ENCODE measurements at regions not wholly inside any gene's neighbourhood (a gene's known extent, or its start where the extent isn't known, plus 50 kb on each side); places are given as distances from the start of the nearest gene placed in this dataset.
"Not testable (repeated sequence)": the region's sequence is repeated elsewhere in the genome, so short reads cannot be mapped to it uniquely, and the experiment has no call there.

DNA sequence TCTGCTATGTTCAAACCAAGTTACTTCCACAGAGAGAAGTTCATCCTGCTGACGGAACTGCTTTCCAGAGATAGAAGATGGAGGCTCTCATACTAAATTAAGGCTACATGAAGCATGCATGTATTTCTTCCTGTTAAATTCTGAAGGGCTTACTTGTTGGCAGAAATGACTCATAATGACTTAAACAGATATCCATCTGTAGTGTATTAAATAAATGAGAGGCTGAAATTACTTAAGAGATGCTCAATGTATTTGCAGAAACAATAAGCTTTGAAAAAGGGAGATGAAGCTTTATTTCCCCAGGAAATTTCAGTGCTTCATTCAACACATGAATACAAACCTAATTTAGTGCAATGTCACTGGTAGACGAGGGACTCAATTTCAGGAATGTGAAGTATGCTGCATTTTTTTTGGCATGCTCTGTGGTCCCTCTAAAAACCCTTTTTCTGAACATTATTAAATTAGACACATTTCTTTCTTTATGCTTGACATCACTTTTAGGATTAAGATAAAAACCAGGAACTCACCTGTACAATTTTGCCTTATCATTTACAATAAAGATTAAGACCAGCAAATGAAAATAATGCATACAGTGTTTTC is 759.1 kb upstream of the POU3F4 start:
- no peak for DNase-seq
- ChIA-PET POLR2A (no interaction called here), CTCF (no interaction called here)
- no peaks in the 10 kb centered on the region for H3K27me3 Mint-ChIP-seq
- no peak overlapping the region for H3K27ac Mint-ChIP-seq
- H3K36me3 Mint-ChIP-seq (ENCODE audit: low read depth) = no peaks in the 10 kb centered on the region
- H3K9me3 Mint-ChIP-seq = no peaks in the 10 kb centered on the region
- no peaks in the 10 kb centered on the region for H3K4me1 Mint-ChIP-seq
- H3K4me3 Mint-ChIP-seq = no peak overlapping the region

DNA sequence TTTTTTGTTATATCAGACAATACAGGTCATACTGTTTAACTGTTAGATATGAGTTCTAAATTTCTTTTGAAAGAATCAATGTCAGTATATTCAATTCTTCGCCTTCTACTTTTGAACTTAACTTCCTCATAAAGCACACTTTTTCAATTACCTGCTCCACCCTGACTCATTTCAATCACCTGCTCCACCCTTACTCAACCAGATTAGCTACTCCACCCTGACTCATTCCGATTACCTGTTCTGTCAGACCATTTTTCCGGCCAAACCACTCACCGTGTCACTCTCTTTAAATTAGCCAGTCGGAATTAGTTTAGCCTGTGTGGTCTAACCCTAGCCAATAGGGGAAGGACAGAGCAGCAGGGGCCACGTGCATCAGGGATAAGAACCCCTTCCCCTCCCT is 751.8 kb upstream of the POU3F4 start:
- Mint-ChIP-seq H3K4me3 (no peak overlapping the region), H3K9me3 (no peaks in the 10 kb centered on the region), H3K4me1 (no peaks in the 10 kb centered on the region), H3K36me3 (ENCODE audit: low read depth) (no peaks in the 10 kb centered on the region), H3K27ac (no peak overlapping the region), H3K27me3 (no peaks in the 10 kb centered on the region)
- DNase-seq = no peak
- POLR2A ChIA-PET = no interaction called here
- CTCF ChIA-PET = no interaction called here

DNA sequence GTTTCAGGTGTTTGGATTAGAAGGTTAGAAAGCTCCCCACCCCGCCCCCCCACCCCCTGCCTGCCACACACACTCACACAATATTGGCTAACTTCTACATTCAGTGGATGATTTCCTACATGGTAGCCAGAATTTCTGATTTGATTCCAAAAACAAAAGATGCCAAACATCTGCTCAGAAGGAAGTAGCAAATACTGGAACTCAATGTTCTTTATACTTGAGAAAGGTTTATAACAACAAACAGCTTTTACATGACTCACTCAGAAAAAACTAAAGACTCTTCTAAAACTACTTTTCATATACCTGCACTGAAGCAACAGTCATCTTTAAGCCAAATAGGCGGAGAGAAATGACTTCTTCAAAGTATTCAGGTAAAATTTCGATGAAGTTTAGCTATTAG is 750.5 kb upstream of the POU3F4 start:
- H3K4me1 Mint-ChIP-seq = no peaks in the 10 kb centered on the region

DNA sequence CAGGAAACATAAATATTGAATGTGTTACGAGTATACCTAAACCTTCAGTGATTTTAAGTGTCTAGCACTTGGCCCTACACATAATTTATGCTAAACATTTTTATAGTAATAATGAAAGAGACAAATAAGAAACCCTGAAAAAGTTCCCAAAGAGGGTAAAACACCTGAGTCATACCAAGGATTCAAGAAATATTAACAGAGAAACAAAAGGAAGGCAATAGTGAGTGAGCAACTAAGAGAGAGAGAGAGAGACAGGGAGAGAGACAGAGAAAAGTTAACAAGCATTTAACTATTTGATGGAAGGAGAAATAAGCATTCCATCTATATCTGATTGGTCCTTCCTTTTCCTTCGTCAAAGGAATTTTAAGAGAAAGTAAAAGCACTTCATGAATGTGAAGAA is 743.6 kb upstream of the POU3F4 start:
- Mint-ChIP-seq H3K9me3 (no peaks in the 10 kb centered on the region), H3K4me1 (no peaks in the 10 kb centered on the region), H3K4me3 (no peak overlapping the region), H3K27me3 (no peaks in the 10 kb centered on the region), H3K27ac (no peak overlapping the region), H3K36me3 (ENCODE audit: low read depth) (no peaks in the 10 kb centered on the region)
- DNase-seq = no peak
- ChIA-PET POLR2A (no interaction called here), CTCF (no interaction called here)

More for the DNA sequence above, 750.5 kb upstream of the POU3F4 start:
- no peaks in the 10 kb centered on the region for H3K9me3 Mint-ChIP-seq
- CTCF ChIA-PET = no interaction called here
- no peaks in the 10 kb centered on the region for H3K27me3 Mint-ChIP-seq
- no peaks in the 10 kb centered on the region for H3K36me3 Mint-ChIP-seq (ENCODE audit: low read depth)
- POLR2A ChIA-PET = no interaction called here
- H3K4me3 Mint-ChIP-seq = no peak overlapping the region
- DNase-seq = no peak
- no peak overlapping the region for H3K27ac Mint-ChIP-seq

DNA sequence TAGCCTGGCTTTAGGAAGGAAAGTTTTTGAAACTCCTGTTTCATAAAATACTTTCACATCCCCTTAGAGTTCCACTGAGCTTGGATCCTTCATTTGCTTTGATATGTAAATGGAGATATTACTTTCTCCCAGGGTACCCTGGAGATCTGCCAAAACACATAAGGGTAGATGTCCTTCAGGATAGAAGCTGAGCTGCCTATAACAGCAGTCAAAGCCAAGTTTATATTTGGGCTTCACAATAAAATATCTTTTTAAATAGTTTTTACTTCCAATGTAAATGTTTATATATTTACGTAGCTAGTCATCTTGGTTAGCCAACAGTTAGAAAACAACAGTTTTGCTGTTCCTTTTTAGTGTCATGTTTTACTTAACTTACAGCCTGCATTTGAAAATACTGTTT is 742.3 kb upstream of the POU3F4 start:
- Mint-ChIP-seq H3K27ac (no peak overlapping the region), H3K27me3 (no peaks in the 10 kb centered on the region), H3K36me3 (ENCODE audit: low read depth) (no peaks in the 10 kb centered on the region), H3K9me3 (no peaks in the 10 kb centered on the region), H3K4me3 (no peak overlapping the region), H3K4me1 (no peaks in the 10 kb centered on the region)
- no peak for DNase-seq
- POLR2A ChIA-PET = no interaction called here
- CTCF ChIA-PET = no interaction called here

DNA sequence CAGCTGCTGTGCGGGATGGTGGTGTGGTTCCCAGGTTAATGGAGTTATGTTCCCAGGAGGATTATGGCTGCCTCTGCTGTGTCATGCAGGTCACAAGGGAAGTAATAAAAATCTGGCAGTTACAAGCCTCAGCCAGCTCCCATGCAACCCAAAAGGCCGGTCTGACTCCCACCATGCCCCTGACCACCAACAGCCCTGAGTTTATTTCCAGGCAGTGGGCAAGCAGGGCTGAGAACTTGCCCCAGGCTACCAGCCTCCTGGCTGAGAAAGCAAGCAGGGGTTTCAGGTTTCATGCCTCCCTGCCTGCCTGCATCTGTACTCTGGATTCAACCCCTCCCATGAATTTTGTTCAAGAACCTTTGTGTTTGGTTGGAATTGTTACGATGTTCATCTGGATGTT is 732.7 kb upstream of the POU3F4 start:
- no peaks in the 10 kb centered on the region for H3K27me3 Mint-ChIP-seq
- no peak for DNase-seq
- no peaks in the 10 kb centered on the region for H3K36me3 Mint-ChIP-seq (ENCODE audit: low read depth)
- peaks cover 3% of the 10 kb centered on the region for H3K9me3 Mint-ChIP-seq
- H3K4me1 Mint-ChIP-seq = no peaks in the 10 kb centered on the region
- ChIA-PET POLR2A (no interaction called here), CTCF (interaction anchor here (0.6 kb wide), 1 partner anchor 669 kb away, joined by 3 read pairs; no protein-coding TSS in a partner anchor)
- H3K27ac Mint-ChIP-seq = no peak overlapping the region
- no peak overlapping the region for H3K4me3 Mint-ChIP-seq

DNA sequence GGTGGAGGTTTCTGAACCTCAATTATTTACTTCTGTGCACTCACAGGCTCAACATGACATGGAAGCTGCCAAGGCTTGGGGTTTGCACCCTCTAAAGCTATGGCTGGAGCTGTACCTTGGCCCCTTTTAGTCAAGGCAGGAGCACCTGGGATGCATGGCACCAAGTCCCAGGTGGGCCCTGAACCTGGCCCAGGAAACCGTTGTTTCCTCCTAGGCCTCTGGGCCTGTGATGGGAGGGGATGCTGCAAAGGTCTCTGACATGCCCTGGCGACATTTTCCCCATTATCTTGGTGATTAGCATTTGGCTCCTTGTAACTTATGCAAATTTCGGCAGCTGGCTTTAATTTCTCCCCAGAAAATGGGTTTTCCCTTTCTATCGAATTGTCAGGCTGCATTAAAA is 726.1 kb upstream of the POU3F4 start:
- no peaks in the 10 kb centered on the region for H3K4me1 Mint-ChIP-seq
- POLR2A ChIA-PET = no interaction called here
- H3K9me3 Mint-ChIP-seq = peaks cover 3% of the 10 kb centered on the region
- no peak for DNase-seq
- CTCF ChIA-PET = no interaction called here
- no peaks in the 10 kb centered on the region for H3K27me3 Mint-ChIP-seq
- no peaks in the 10 kb centered on the region for H3K36me3 Mint-ChIP-seq (ENCODE audit: low read depth)
- H3K27ac Mint-ChIP-seq = no peak overlapping the region
- H3K4me3 Mint-ChIP-seq = no peak overlapping the region

DNA sequence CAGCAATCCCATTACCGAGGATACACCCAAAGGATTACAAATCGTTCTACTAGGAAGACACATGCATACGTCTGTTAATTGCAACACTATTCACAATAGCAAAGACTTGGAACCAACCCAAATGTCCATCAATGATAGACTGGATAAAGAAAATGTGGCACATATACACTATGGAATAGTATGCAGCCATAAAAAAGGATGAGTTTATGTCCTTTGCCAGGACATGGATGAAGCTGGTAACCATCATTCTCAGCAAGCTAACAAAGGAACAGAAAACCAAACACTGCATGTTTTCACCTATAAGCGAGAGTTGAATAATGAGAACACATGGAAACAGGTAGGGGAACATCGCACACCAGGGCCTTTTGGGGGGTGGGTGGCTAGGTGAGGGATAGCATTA is 695.2 kb upstream of the POU3F4 start:
- POLR2A ChIA-PET; H3K9me3 Mint-ChIP-seq; H3K27me3 Mint-ChIP-seq; H3K36me3 Mint-ChIP-seq (ENCODE audit: low read depth); H3K4me3 Mint-ChIP-seq; H3K27ac Mint-ChIP-seq; DNase-seq; CTCF ChIA-PET; H3K4me1 Mint-ChIP-seq: not testable (repeated sequence)

DNA sequence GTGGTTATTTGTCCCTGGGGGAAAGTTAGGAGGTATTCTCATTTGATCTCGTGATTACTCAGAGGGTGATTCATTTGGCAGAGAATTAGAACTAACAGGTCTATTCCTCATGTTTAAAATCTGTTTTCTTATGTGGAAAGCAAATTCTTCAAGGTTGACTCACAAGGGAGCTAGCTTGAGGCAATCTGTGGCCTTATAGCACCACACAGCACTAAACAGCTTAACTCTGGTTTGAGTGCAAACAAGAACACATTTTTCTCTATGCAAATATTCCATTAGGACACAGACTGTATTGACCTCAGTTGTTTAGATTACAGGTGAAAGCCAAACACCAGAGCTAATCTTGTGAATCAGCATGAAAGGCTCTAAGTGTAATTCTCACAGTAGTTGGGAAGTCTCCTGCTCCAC is 694.4 kb upstream of the POU3F4 start:
- Mint-ChIP-seq H3K27me3 (no peaks in the 10 kb centered on the region), H3K27ac (no peak overlapping the region), H3K9me3 (peaks cover 2% of the 10 kb centered on the region), H3K4me3 (no peak overlapping the region), H3K36me3 (ENCODE audit: low read depth) (no peaks in the 10 kb centered on the region), H3K4me1 (no peaks in the 10 kb centered on the region)
- CTCF ChIA-PET = no interaction called here
- POLR2A ChIA-PET = no interaction called here
- DNase-seq = no peak

DNA sequence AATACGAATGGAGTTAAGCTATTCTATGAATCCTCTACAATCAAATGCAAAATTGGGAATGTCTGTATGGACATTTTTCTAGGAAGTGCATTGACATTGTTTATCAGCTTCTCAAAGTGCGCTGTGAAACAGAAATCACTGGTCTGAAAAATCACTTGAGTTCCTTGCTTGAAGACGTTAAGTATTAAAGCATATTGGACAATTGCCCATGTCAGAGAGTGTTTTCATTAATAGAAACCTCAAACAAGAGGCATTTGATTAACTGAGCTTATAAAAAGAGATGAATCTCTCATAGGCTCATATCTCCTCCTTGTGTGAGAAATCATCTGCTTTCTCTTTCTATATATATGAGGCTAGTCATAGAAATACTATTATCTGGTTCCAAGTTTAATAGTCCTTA is 692.1 kb upstream of the POU3F4 start:
- ChIA-PET POLR2A (no interaction called here), CTCF (no interaction called here)
- Mint-ChIP-seq H3K27ac (no peak overlapping the region), H3K9me3 (peaks cover 2% of the 10 kb centered on the region), H3K4me3 (no peak overlapping the region), H3K4me1 (no peaks in the 10 kb centered on the region), H3K36me3 (ENCODE audit: low read depth) (no peaks in the 10 kb centered on the region), H3K27me3 (no peaks in the 10 kb centered on the region)
- DNase-seq = no peak

DNA sequence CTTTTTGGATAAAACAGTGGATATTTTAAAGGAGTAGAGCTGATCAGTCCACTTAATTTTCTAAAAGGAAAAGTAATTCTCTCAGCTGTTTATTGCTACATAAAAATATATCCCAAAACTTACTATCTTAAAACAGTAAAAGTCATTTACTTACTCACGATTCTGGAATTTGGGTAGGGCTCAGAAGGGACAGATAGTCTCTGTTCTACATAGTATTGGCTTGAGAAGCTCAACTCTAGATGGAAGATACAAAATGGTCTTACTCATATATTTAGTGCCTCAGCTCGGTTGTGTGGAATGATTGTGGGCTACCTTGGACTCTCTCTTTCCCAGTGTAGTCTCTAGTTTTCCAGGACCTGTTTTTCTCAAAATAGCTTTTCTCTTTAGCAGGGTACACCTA is 691.5 kb upstream of the POU3F4 start:
- Mint-ChIP-seq H3K27me3 (no peaks in the 10 kb centered on the region), H3K4me3 (no peak overlapping the region), H3K4me1 (no peaks in the 10 kb centered on the region), H3K36me3 (ENCODE audit: low read depth) (no peaks in the 10 kb centered on the region), H3K9me3 (peaks cover under 1% of the 10 kb centered on the region), H3K27ac (no peak overlapping the region)
- no peak for DNase-seq
- CTCF ChIA-PET = no interaction called here
- POLR2A ChIA-PET = no interaction called here

DNA sequence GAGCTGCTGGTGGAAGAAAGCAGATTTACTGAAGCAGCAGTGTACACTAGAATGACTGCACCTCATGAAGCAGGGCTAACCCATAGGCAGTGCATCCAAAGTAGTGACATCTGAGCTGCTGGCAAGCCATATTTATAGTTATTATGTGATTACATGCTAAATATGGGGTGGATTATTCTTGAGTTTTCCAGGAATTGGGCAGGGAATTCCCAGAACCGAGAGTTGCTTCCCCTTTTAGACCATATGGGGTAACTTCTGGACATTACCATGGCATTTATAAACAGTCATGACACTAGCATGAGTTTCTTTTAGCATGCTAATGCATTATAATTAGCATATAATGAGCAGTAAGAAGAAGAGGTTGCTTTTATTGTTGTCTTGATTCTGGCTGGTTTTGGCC is 665.8 kb upstream of the POU3F4 start:
- Mint-ChIP-seq H3K4me1 (no peaks in the 10 kb centered on the region), H3K9me3 (peaks cover 2% of the 10 kb centered on the region), H3K36me3 (ENCODE audit: low read depth) (no peaks in the 10 kb centered on the region), H3K4me3 (no peak overlapping the region), H3K27ac (no peak overlapping the region), H3K27me3 (no peaks in the 10 kb centered on the region)
- no peak for DNase-seq
- POLR2A ChIA-PET = no interaction called here
- CTCF ChIA-PET = no interaction called here

DNA sequence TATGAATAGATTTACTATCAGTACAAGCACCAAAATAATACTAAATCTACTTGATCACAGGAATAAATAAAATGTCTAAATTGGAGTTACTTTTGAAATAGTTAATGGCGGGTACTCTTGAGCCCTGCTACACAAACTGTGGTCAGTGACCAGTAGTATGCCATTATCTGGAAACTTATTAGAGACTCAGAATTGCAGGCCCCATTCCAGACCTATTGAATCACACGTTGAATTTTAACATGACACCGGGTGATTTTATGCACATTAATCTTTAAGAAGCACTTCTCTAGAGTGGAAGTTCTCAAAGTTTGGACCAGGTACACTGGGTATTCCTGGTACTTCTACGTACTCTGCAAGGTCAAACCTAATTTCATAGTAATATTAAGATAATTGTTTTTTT is 660.0 kb upstream of the POU3F4 start:
- CTCF ChIA-PET = no interaction called here
- Mint-ChIP-seq H3K27ac (no peak overlapping the region), H3K9me3 (no peaks in the 10 kb centered on the region), H3K4me3 (no peak overlapping the region), H3K27me3 (no peaks in the 10 kb centered on the region), H3K4me1 (no peaks in the 10 kb centered on the region), H3K36me3 (ENCODE audit: low read depth) (no peaks in the 10 kb centered on the region)
- POLR2A ChIA-PET = no interaction called here
- no peak for DNase-seq

Data from activated CD4-positive, alpha-beta T cell treated with anti-CD3 and anti-CD28 coated beads, Interleukin-2, amount 10 ng/mL, durations not matched to agents 7 days and 5 days (primary cell).